Uterus (tissue), 2 donors: ENCODE measurements at regions not wholly inside any gene's neighbourhood (a gene's known extent, or its start where the extent isn't known, plus 50 kb on each side); places are given as distances from the start of the nearest gene placed in this dataset.

Experiments
- CTCF ChIP-seq, 4 experiments: fragments of 200-600 bp in 2 of 4; fragments of 450-650 bp in 2 of 4; sonication (generic) in 2 of 4; IDR thresholded peaks; one replicate each; pipeline ENCODE4 v1.5.1; 2016 to 2019; ENCODE audit warnings: antibody characterized with exemption in 4 of 4, mild to moderate bottlenecking in 2 of 4, moderate library complexity in 1 of 4
- POLR2A ChIP-seq, 2 donors: fragments of 450-650 bp; IDR thresholded peaks; one replicate each; pipeline ENCODE4 v1.6.1; 2016; ENCODE audit warnings: antibody characterized with exemption in 2 of 2, mild to moderate bottlenecking in 1 of 2, moderate library complexity in 1 of 2

- TF ChIP-seq CTCF (IDR thresholded peaks at IDR 0.05) (no peak), POLR2A (IDR thresholded peaks at IDR 0.05) (no peak)
Observed at GRCh38 chr14:88095791-88096190, 90.9 kb downstream of the GPR65 start.
